ENCODE measurements at regions not wholly inside any gene's neighbourhood (a gene's known extent, or its start where the extent isn't known, plus 50 kb on each side); places are given as distances from the start of the nearest gene placed in this dataset.

GRCh38 chr5:130333089-130333488, 428.8 kb downstream of the CHSY3 start:
- Histone ChIP-seq H3K36me3 (ENCODE audit: control insufficient read depth, insufficient read depth, low read length) (no peaks in the 10 kb centered on the region), H3K27me3 (ENCODE audit: control insufficient read depth, insufficient read depth, low read length, poor library complexity, severe bottlenecking) (no peaks in the 10 kb centered on the region), H3K4me3 (ENCODE audit: low read length) (no peak overlapping the region), H3K4me1 (ENCODE audit: control insufficient read depth, insufficient read depth, low read length) (no peaks in the 10 kb centered on the region), H3K9me3 (ENCODE audit: control insufficient read depth, low read length) (peaks cover 4% of the 10 kb centered on the region), H3K9ac (ENCODE audit: extremely low read depth, low read length, poor library complexity, severe bottlenecking) (no peak overlapping the region), H3K27ac (ENCODE audit: low read depth, low read length) (no peak overlapping the region)
- WGBS, 2 experiments (ENCODE audit: insufficient coverage in 1 of 2, insufficient read length in 1 of 2) = 88 to 100% methylated on average over 1 to 2 of the region's 2 CpGs
- Mint-ChIP-seq H3K36me3 (ENCODE audit: low read depth) (no peaks in the 10 kb centered on the region), H3K27me3 (ENCODE audit: insufficient read depth) (no peaks in the 10 kb centered on the region), H3K4me1 (peaks cover 3% of the 10 kb centered on the region), H3K4me3 (no peak overlapping the region), H3K9me3 (peaks cover 22% of the 10 kb centered on the region), H3K27ac (no peak overlapping the region)
- no peak for DNase-seq
- TF ChIP-seq CTCF (conservative IDR thresholded peaks at IDR 0.05) = no peak

- 98 to 100% methylated on average over 1 to 3 of the region's 3 CpGs for WGBS, 2 experiments (ENCODE audit: insufficient coverage in 1 of 2, insufficient read length in 1 of 2)
- Mint-ChIP-seq H3K27me3 (ENCODE audit: insufficient read depth) (no peaks in the 10 kb centered on the region), H3K27ac (no peak overlapping the region), H3K4me3 (no peak overlapping the region), H3K9me3 (peaks cover 22% of the 10 kb centered on the region), H3K4me1 (no peaks in the 10 kb centered on the region), H3K36me3 (ENCODE audit: low read depth) (no peaks in the 10 kb centered on the region)
- DNase-seq = no peak
- Histone ChIP-seq H3K4me3 (ENCODE audit: low read length) (no peak overlapping the region), H3K9ac (ENCODE audit: extremely low read depth, low read length, poor library complexity, severe bottlenecking) (no peak overlapping the region), H3K27ac (ENCODE audit: low read depth, low read length) (no peak overlapping the region), H3K4me1 (ENCODE audit: control insufficient read depth, insufficient read depth, low read length) (no peaks in the 10 kb centered on the region), H3K27me3 (ENCODE audit: control insufficient read depth, insufficient read depth, low read length, poor library complexity, severe bottlenecking) (no peaks in the 10 kb centered on the region), H3K36me3 (ENCODE audit: control insufficient read depth, insufficient read depth, low read length) (no peaks in the 10 kb centered on the region), H3K9me3 (ENCODE audit: control insufficient read depth, low read length) (peaks cover 4% of the 10 kb centered on the region)
- TF ChIP-seq CTCF (conservative IDR thresholded peaks at IDR 0.05) = no peak
Observed at GRCh38 chr5:130331332-130331731, 427.1 kb downstream of the CHSY3 start.

- Histone ChIP-seq H3K9me3 (ENCODE audit: control insufficient read depth, low read length) (peaks cover 22% of the 10 kb centered on the region), H3K27me3 (ENCODE audit: control insufficient read depth, insufficient read depth, low read length, poor library complexity, severe bottlenecking) (no peaks in the 10 kb centered on the region), H3K27ac (ENCODE audit: low read depth, low read length) (no peak overlapping the region), H3K4me1 (ENCODE audit: control insufficient read depth, insufficient read depth, low read length) (no peaks in the 10 kb centered on the region), H3K36me3 (ENCODE audit: control insufficient read depth, insufficient read depth, low read length) (no peaks in the 10 kb centered on the region), H3K9ac (ENCODE audit: extremely low read depth, low read length, poor library complexity, severe bottlenecking) (no peak overlapping the region), H3K4me3 (ENCODE audit: low read length) (no peak overlapping the region)
- 71 to 86% methylated on average over 4 to 7 of the region's 7 CpGs for WGBS, 2 experiments (ENCODE audit: insufficient coverage in 1 of 2, insufficient read length in 1 of 2)
- H3K36me3 Mint-ChIP-seq (ENCODE audit: low read depth) = no peaks in the 10 kb centered on the region
- peaks cover 25% of the 10 kb centered on the region for H3K9me3 Mint-ChIP-seq
- no peaks in the 10 kb centered on the region for H3K4me1 Mint-ChIP-seq
- no peak overlapping the region for H3K4me3 Mint-ChIP-seq
- no peak for DNase-seq
- no peak for TF ChIP-seq CTCF (conservative IDR thresholded peaks at IDR 0.05)
- no peak overlapping the region for H3K27ac Mint-ChIP-seq
- no peaks in the 10 kb centered on the region for H3K27me3 Mint-ChIP-seq (ENCODE audit: insufficient read depth)
Observed at GRCh38 chr5:130324953-130325671, 420.8 kb downstream of the CHSY3 start.

Data from endodermal cell (in vitro differentiated cells).